K562 (cell line): ENCODE measurements at regions not wholly inside any gene's neighbourhood (a gene's known extent, or its start where the extent isn't known, plus 50 kb on each side); places are given as distances from the start of the nearest gene placed in this dataset.

Source experiments
- CCAR2 ChIP-seq: fragments of 200-400 bp; formaldehyde crosslinking; IDR thresholded peaks from 2 replicates; pipeline ENCODE4 v1.6.1; 2017; ENCODE audit warnings: mild to moderate bottlenecking, low read depth, low read length
- CHD1 ChIP-seq: fragments of 200-600 bp; sonication (generic); IDR thresholded peaks from one replicate; pipeline ENCODE4 v1.6.1; 2012; ENCODE audit warnings: mild to moderate bottlenecking, moderate library complexity, low read length, inconsistent platforms
- CHD2 ChIP-seq: IDR thresholded peaks from 2 replicates; pipeline ENCODE4 v1.6.1; 2011; ENCODE audit warnings: low read depth, low read length
- MBD2 ChIP-seq: sonication (generic); IDR thresholded peaks from 2 replicates; pipeline ENCODE4 v1.6.1; 2016; ENCODE audit warnings: low read depth, borderline replicate concordance
- NCOA2 ChIP-seq, 2 experiments: fragments of 450-650 bp; IDR thresholded peaks; 2 replicates each; pipeline ENCODE4 v1.6.1; 2018; ENCODE audit warnings: mild to moderate bottlenecking in 2 of 2, moderate library complexity in 1 of 2; ENCODE audit not compliant: partially characterized antibody in 2 of 2
- NCOR1 ChIP-seq: fragments of 450-650 bp; IDR thresholded peaks from 2 replicates; pipeline ENCODE4 v1.6.1; 2016; ENCODE audit warnings: mild to moderate bottlenecking, moderate library complexity
- NR1H2 ChIP-seq: sonication (generic); formaldehyde crosslinking; IDR thresholded peaks from 2 replicates; pipeline ENCODE4 v1.4.0; 2020; ENCODE audit warnings: mild to moderate bottlenecking, missing genetic modification reagents
- SRF ChIP-seq, 2 experiments: fragments of 250-450, 450-650 bp in 1 of 2; sonication (Bioruptor Pico) in 1 of 2; sonication (generic) in 1 of 2; formaldehyde crosslinking; IDR thresholded peaks; 2 replicates each; pipeline versions ENCODE4 v1.5.0 to v1.5.1; 2020 to 2022; ENCODE audit warnings: mild to moderate bottlenecking in 1 of 2, missing genetic modification reagents in 1 of 2
- TRIM28 ChIP-seq: fragments of 450-650 bp; IDR thresholded peaks from 2 replicates; pipeline ENCODE4 v1.6.1; 2017
- ZNF280B ChIP-seq: fragments of 250-450 bp; sonication (Bioruptor Pico); IDR thresholded peaks from 2 replicates; pipeline ENCODE4 v1.5.1; 2021; ENCODE audit warnings: mild to moderate bottlenecking
- TF ChIP-seq, protein P1 (sequence below): sonication (generic); formaldehyde crosslinking; IDR thresholded peaks from 2 replicates; pipeline ENCODE4 v1.8.0; 2022; ENCODE audit warnings: missing genetic modification reagents, mild to moderate bottlenecking, borderline replicate concordance
- TF ChIP-seq, protein P2 (sequence below): sonication (generic); formaldehyde crosslinking; IDR thresholded peaks from 2 replicates; pipeline ENCODE4 v1.8.0; 2023; ENCODE audit warnings: mild to moderate bottlenecking, missing genetic modification reagents
- TF ChIP-seq, protein P3 (sequence below), 3 experiments: IDR thresholded peaks in 2 of 3; conservative IDR thresholded peaks in 1 of 3; 2 replicates each; pipeline ENCODE4 v1.5.1; 2011 to 2012; ENCODE audit warnings: low read length in 3 of 3, mild to moderate bottlenecking in 3 of 3, control low read depth in 2 of 3, improper control_type of control experiment in 1 of 3, inconsistent platforms in 1 of 3, low read depth in 1 of 3, mixed read lengths in 1 of 3, moderate library complexity in 1 of 3; ENCODE audit not compliant: insufficient read depth in 2 of 3

DNA sequence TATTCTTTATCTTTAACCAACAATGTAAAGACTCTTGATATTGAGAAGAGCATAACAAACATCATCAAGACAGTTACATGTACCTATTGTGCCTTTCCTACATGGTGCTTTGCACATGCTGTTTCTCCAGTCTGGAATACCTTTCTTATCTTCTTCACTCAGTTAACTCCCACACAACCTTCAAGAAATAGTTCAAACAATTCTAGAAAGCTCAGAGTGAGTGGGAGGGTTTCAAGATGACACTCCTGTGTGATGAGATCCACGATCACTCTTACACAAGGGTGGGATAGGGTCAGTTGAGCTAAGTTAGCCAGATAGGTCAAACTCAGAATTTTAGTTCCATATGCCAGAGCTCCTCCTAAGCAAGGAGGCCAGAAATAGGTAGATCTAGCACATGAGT, 915.5 kb downstream of the NR2F1-AS1 start:
- TF ChIP-seq, protein P1, sequence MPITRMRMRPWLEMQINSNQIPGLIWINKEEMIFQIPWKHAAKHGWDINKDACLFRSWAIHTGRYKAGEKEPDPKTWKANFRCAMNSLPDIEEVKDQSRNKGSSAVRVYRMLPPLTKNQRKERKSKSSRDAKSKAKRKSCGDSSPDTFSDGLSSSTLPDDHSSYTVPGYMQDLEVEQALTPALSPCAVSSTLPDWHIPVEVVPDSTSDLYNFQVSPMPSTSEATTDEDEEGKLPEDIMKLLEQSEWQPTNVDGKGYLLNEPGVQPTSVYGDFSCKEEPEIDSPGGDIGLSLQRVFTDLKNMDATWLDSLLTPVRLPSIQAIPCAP (CRISPR knock-in tag): no peak
- TF ChIP-seq CHD2 (no peak), NCOR1 (no peak), NR1H2 (CRISPR knock-in tag) (no peak), ZNF280B (CRISPR knock-in tag) (no peak), TRIM28 (no peak), NCOA2 (IDR thresholded peaks at IDR 0.05; ENCODE audit: partially characterized antibody in 2 of 2) (no peak), MBD2 (no peak), CHD1 (no peak), SRF (CRISPR knock-in tag; IDR thresholded peaks at IDR 0.05) (no peak), CCAR2 (no peak)
- TF ChIP-seq, protein P2, sequence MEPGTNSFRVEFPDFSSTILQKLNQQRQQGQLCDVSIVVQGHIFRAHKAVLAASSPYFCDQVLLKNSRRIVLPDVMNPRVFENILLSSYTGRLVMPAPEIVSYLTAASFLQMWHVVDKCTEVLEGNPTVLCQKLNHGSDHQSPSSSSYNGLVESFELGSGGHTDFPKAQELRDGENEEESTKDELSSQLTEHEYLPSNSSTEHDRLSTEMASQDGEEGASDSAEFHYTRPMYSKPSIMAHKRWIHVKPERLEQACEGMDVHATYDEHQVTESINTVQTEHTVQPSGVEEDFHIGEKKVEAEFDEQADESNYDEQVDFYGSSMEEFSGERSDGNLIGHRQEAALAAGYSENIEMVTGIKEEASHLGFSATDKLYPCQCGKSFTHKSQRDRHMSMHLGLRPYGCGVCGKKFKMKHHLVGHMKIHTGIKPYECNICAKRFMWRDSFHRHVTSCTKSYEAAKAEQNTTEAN (CRISPR knock-in tag): no peak
- TF ChIP-seq, protein P3, sequence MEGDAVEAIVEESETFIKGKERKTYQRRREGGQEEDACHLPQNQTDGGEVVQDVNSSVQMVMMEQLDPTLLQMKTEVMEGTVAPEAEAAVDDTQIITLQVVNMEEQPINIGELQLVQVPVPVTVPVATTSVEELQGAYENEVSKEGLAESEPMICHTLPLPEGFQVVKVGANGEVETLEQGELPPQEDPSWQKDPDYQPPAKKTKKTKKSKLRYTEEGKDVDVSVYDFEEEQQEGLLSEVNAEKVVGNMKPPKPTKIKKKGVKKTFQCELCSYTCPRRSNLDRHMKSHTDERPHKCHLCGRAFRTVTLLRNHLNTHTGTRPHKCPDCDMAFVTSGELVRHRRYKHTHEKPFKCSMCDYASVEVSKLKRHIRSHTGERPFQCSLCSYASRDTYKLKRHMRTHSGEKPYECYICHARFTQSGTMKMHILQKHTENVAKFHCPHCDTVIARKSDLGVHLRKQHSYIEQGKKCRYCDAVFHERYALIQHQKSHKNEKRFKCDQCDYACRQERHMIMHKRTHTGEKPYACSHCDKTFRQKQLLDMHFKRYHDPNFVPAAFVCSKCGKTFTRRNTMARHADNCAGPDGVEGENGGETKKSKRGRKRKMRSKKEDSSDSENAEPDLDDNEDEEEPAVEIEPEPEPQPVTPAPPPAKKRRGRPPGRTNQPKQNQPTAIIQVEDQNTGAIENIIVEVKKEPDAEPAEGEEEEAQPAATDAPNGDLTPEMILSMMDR (IDR thresholded peaks at IDR 0.05 in 2 of 3, conservative IDR thresholded peaks at IDR 0.05 in 1 of 3; ENCODE audit: insufficient read depth in 2 of 3, low read depth in 1 of 3, low read length in 3 of 3): no peak
